GM19455 (cell line): ENCODE measurements at regions not wholly inside any gene's neighbourhood (a gene's known extent, or its start where the extent isn't known, plus 50 kb on each side); places are given as distances from the start of the nearest gene placed in this dataset.

Experiments
- ATAC-seq: cut with Tn5 transposase; IDR thresholded peaks from one replicate; pipeline ENCODE4 v1.9.1; 2021; ENCODE audit not compliant: unreplicated experiment

DNA sequence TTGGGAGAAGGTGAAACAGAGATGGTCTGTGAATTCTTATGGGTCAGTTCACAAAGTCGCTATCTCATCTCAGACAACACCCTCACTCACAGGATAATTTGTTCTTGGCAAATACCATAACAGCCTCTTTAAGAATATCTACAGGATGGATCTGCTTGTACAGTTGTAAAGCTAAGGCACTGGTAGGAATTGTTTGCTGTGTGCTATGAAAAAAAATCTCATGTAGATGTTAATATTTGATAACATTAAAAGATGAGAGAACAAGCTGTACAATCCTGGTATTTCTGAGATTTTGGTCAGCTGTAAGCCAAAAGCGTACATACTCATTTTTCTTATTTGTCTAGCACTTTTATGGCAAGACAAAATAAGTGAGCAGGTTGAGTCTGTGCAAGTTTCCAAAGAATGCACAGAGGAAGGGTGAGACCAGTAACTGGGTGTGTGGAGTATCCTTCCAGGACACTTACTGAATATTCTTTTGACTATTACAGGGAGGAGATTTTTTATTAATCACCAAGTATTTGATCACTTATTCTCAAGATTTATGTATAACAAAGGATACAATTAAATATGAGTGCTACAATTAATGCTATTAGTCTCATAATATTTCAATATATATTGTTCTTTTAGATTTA lies 814.5 kb upstream of the MIR17HG start:
- ATAC-seq = no peak

DNA sequence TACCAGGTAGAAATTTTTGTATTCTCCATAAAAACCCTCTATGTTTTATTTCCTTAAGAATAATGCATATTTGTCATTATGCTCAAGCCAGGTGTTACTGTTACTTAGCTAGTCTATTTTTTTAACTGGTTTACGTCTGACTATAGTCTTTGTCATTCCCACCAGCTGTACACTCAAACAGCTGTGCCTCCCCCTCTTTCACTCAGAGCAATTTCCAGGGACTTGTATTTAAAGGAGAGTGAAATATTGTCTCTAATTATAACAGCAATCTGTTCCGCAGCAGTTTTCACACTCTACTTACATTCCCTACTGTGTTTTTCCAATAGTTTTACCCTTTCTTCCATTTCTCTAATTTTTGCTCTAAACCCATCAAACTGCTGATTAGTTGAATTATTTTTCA lies 813.6 kb upstream of the MIR17HG start:
- ATAC-seq = no peak

DNA sequence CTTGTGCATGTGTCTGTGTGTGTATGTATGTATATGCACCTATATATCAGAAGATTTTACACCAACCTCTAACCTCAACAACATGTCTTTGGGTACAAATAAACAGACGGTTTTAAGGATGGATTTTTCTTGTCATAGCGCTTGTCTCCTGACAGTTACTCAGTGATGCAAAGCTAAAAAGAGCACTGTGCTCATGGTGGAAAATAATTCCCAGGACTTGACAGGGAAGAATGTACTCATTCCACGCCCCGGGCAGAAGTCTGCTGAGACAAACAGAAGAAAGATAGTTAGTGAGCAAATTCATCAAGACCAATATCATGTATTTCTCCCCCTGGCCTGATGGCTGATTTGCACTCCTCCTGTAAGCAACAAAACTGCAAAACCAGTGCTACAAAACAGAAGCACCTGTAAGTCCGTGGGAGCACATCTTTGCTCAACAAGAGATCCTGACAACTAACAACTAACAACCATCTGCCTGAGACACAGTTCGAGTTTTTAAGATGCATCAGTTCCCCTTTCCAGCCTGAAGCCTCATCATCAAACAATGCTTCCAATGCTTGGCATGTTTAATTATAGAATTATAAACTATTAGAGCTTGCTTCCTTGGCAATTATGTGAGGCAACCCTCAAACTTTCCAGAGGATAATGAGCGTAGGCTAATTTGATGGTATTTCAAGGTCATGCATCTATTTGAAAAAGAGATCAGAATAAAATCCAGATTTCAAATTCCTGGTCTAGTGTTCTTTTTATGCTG lies 812.7 kb upstream of the MIR17HG start:
- ATAC-seq = no peak

DNA sequence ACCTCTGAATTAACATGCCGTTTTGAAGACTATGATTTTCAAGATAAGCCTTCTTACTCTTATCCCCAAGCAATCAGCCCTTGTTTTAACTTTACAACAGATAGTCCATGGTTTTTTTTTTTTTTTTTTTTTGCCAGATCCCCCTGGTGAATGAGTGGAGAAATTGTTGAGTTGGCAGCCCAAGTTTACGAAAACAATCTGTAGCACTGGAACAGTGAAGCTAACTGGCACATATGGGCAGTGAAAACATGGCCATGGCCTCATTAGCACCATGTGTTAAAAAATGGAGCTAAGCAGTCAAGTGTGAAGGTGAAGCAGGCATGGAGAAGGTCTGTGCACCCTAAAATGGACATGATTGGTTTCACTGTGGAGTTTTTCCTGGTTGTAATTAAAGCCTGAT lies 812.1 kb upstream of the MIR17HG start:
- ATAC-seq = no peak

DNA sequence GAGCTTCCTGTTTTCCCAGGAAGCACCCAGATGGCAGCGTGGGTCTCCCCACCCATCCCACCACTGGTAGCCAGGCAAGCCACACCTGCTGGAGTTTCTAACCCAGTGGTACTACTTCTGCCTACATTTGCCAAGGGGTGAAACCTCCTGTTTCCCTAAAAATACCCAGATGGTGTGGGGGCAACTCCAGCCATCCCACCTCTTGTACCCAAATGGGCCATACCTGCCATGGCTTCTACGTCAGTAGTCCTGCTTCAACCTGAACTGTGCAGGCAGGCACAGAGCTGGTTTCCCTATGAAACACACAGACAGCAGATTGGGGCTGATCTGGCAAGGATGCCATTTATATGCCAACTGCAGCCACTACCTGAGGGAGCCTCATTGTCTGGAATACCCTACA lies 809.4 kb upstream of the MIR17HG start:
- no peak for ATAC-seq

DNA sequence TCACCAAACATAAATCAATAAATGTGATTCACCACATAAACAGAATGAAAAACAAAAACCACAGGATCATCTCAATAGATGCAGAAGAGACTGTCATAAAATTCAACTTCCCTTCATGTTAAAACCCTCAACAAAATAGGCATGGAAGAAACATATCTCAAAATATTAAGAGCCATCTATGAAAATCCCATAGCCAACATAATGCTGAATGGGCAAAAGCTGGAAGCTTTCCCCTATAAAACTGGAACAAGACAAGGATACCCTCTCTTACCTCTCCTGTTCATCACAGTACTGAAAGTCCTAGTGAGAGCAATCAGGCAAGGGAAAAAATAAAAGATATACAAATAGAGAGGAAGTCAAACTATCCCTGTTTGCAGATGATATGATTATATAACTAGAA lies 806.1 kb upstream of the MIR17HG start:
- ATAC-seq = no peak

DNA sequence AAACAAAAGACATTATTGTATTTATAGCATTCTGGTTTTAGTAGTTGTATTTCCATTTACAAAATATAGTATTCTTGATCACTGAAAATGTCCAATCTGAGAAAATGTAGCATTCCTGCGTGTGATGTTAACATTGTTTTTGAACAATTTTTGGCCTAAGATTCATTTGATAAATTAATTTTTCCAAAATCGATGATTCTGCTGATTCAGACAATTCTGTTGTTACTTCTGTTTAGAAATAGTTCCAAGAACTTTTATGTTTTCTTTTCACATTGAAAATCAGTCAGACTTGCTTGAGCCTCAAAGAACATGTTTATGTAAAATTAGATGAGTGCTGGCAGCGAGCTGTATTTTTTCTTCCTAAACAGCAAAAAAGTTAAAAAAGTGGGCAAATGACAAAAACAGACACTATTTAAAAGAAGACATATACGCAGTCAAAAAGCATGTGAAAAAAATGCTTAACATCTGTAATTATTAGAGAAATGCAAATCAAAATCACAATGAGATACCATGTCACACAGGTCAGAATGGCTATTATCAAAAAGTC lies 804.5 kb upstream of the MIR17HG start:
- no peak for ATAC-seq

DNA sequence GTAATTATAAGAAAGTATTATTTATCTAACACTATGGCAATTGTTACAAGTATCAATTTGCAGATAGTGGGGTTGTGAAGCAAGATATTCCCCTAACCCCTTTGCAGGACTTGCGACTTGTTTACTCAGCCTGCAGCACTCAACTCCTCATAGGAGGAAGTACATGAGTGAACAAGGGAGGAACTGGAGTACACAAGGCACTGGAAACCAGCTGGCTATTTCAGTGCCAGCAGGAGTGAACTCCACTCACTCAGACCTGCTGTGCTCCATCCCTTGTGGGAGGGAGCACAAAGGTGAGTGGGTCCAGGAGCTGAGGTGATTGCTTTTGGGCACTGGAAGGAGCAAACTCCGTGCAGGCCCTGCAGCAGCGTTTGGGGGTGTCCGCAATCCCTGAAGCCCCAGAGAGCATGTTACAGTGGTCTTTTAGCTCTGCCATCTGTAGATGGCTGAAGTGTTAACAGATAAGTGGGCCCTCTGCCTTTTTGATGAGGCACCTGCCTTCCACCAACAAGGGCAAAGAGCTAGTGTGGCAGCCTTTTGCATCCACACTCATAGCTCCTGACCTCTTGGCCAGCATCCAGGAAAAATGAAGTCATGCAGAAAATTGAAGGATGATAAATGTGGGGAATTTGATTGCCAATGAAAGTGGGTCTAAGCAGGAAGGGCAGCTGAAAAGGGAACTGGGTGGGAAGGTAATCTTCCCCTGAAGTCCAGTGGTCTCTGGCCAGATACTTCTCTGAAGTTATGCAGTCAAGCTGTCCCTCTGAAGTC lies 802.2 kb upstream of the MIR17HG start:
- no peak for ATAC-seq

DNA sequence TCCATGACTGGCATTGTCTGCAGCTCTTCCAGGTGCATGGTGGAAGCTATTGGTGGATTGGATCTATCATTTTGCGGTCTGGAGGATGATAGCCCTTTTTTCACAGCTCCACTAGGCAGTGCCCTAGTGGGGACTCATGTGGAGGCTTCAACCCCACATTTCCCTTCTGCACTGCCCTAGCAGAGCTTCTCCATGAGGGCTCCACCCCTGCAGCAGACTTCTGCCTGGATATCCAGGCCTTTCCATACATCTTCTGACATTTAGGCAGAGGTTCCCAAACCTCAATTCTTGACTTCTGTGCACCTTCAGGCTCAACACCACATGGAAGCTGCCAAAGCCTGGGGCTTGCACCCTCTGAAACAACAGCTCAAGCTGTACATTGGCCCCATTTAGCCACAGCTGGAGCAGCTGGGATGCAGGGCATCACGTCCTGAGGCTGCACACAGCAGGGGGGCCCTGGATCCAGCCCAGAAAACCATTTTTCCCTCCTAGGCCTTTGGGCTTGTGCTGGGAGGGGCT lies 800.2 kb upstream of the MIR17HG start:
- ATAC-seq = no peak

DNA sequence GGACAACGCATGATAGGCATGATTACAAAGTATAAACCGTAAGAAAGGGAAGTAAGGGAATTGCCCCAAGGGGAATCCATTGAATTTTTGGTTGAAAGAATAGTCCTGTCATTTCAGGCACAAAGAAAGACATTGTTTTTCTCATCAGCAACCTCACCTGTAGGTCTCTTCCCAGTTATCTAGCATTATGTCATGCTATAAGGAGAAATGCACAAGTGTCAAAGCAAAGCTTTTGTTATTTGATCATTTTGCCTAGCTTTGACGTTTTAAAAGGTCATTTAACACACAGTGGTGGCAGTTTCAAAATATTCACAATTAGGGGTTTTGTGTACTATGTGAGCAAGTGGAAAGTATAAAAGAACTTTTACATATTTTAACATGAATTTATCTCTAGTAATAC lies 796.2 kb upstream of the MIR17HG start:
- ATAC-seq = no peak

DNA sequence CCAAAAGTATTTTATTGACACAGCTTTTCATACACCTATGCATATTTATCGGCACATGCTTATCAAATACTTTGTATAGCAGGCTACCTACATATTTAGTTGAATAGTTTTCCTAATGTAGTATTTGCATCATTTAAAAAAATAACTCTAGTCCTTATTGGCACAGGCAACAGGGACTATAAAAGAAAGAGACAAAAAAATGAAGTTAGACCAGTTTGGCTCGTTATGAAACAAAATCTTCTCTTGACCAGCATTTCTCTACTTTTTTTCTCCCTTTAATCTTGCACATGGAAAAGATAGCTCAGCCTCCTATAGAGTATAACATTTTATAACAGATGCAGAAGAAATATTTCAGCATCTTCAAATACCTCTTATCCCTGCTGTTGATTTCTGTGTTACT lies 794.8 kb upstream of the MIR17HG start:
- ATAC-seq = no peak

DNA sequence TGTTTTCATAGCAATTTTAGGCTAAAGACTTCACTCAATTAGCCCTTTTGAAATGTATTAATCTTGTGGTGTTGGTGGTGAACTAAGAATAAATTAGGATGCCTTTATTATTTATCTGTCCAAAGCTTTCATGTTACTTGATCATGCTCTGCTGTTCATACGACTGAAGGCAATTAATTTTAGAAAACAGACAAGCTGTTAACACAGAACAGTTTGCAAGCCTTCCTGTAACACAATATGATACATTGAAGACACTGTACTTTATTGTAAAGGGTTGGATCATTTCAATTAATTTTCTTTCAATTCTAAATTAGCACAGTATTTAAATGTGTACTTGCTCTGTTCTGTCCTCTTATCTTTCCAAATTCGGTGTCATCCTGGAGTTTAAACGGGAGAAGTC lies 794.3 kb upstream of the MIR17HG start:
- ATAC-seq = no peak

DNA sequence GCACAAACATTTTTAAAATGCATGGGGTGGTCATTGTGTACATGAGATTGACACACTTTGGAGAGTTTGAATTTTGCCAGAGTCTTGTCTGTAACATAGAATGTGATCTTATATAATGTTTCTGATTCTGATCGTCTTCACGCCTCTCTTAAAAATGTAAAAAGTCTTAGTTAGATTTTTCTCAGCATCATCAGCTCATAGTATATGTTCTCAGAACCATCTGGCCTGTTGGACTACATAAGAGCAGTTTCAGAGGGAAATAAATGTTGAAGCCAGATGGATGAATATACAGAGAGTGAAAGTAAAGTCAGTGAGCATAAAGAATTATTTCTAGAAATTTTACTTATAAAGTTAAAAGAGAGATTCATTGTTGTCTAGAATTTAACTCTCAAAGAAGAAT lies 789.9 kb upstream of the MIR17HG start:
- no peak for ATAC-seq

DNA sequence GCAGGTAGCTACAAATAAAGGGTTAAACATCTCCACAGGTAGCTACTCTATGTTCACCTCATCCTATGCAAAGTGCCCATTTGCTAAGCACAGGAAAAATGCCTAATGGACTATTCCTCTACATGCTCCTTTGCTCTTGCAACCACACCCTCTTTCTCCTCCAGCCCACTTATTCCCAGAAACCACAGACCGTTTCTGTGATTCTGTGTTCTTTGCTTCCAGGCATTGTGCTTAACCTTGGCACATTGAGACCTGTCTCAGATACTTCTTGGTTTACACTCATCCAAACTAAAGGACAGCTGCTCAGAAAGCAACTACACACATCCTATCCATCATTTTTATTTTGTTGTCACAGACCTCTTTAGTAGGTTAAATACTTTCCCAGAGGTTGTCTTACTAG lies 785.0 kb upstream of the MIR17HG start:
- no peak for ATAC-seq

DNA sequence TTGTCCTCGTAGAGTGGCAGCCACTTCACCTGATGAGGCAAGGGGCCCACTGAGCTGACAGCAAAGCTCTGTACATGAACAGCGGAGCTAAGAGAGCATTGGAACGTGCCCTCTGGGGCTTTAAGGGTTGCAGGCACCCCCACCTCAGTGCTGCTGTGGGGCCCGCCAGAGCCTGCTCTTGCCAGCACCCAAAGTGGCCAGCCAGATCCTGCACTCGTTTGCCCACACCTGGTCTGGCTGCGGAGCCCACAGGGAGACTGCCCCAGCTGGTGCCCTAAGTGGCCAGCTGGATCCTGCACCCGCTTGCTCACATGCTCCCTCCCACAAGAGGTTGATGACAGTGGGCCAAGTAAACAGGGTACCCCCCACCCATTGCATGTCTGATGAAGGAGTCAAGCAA lies 783.4 kb upstream of the MIR17HG start:
- no peak for ATAC-seq

DNA sequence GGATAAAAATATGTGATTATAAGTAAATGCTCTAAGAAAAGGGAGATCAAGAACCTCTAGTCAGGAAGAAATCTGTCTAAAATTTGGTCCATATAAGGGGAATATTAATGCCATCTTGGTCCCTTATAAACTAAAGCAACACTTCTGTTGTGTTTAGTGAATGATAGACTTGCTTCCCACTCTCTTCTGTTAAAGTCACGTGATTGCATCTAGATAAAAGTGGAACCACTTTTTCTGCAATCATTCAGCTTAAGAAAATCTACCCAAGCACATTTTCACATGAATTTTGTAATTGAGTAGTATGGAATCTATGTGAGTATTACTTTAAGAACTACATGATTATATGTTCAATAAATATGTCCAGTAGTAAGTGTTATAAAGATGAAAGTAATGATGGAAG lies 782.9 kb upstream of the MIR17HG start:
- ATAC-seq = no peak

DNA sequence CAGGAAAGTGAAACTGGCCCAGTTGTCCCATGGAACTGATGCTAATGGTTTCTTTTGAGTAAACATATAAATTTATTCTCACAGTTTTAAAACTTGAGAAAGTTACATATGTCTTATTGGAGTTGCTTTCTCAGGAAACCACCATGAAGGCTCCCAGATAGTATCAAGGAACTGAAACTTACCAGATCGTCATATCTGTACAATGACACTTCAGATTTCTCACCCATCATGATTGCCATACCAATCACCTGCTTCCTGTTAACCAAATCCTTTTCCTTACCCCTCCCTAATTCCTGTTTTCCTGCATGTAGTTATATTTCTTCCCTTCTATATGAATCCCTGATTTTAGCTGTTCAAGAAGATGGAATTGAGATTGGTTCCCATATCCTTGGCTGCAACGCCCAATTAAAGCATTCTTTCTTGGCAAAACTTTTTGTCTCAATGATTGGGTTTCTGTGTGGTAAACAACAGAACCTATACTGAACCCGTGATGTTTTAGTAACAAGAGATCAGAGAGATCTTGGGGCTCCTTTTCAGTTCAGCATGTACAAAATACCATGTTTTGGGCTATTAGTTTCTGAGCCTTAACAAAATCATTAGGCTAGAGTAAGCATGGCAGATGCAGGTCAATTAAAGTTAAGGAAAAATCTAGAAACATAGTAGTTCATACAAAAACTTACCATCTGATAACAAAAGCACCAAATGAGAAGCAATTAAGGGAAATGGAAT lies 781.3 kb upstream of the MIR17HG start:
- ATAC-seq = no peak

DNA sequence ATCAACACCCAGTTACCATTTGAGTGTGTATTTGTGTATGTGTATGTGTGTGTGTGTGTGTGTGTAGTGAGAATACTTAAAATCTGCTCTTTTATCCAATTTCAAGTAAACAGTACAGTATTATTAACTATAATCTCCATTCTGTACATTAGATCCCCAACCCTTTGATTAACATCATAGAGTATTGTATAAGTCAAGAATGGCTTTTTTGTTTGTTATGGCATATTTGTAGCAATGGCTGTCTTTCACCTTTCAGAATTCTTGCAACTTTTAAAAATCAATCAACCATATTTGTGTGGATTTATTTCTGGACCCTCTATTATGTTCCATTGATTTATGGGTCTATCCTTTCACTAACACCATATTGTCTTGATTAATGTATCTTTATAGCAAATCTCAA lies 779.3 kb upstream of the MIR17HG start:
- no peak for ATAC-seq

DNA sequence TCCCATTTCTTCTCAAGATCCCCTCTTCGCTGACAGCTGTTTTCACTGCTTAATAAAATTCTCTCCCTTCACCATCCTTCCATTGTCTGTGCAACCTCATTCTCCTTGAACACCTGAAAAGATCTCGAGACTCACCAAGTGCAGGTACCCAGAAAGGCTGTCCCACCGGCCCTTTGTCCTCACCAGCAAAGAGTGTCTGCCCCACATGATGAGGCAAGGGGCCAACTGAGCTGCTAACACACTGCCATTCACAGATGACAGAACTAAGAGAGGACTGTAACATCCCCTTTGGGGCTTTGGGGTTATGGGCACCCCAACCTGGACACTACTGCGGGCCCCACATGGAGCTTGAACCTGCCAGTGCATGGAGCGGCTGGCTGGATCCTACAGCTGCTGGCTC lies 771.4 kb upstream of the MIR17HG start:
- no peak for ATAC-seq

DNA sequence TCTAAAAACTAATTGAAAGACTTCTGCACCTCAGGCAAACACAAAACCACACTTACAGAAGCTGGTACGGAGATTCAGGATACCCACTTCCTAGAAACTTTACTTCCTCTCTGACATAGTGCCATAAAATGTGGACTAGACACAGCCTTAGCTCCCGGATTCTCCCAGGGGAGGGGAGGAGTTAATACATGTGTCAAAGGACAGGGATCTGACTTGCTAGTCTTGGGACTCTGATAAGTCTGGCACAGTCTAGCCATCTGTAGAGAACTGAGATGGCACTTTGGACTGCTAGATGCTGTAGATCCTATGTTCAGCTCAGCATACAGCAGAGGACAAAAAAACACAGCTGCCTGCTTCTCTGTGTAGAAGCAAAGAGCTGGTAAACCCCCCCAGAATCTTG lies 769.8 kb upstream of the MIR17HG start:
- no peak for ATAC-seq

DNA sequence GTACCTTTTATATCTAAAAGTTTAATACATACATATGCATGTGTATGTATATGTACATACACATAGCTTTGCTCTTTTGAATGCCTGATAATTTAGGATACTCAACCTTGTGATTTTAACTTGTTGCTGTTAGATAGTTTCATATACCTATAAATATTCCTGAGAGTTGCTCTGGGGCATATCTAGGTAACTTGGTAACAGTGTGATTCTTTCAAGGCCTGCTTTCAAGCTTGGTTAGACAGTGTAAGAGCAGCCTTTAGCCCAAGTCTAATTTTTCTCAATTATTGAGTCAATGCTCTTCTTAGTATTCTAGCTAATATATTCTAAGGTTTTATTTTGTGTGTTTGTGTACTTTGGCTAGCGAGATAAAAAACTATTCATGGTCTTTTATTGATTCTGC lies 762.1 kb upstream of the MIR17HG start:
- no peak for ATAC-seq
